GM12878 (cell line): ENCODE measurements at regions not wholly inside any gene's neighbourhood (a gene's known extent, or its start where the extent isn't known, plus 50 kb on each side); places are given as distances from the start of the nearest gene placed in this dataset.

Experiments used
- ATAC-seq: fragments of 200-7000 bp; cut with Tn5 transposase; 3 replicates; pipeline ENCODE4 v1.9.1; 2020; ENCODE audit warnings: mild to moderate bottlenecking, moderate library complexity
- BruUV-seq: library from RNA; stranded (reverse); fragments of 400-500 nt; replicated peaks from 2 replicates; lab custom pipeline; 2021; lab: Mats Ljungman, UMichigan
- CTCF ChIA-PET: fragments of 300-600 bp; sonication (Branson Sonifier 250); formaldehyde crosslinking; extraction: SDS; loops from one replicate; lab custom pipeline; 2021; ENCODE audit warnings: inconsistent platforms; lab: Yijun Ruan, JAX
- POLR2A ChIA-PET: fragments of 350-600 bp; formaldehyde crosslinking; extraction: SDS; loops from one replicate; lab custom pipeline; 2021; ENCODE audit warnings: inconsistent platforms; lab: Charles Lee
- RAD21 ChIA-PET: fragments of 300-600 bp; sonication (Branson Sonifier 250); formaldehyde crosslinking; loops from one replicate; lab custom pipeline; 2023; ENCODE audit warnings: antibody characterized with exemption; ENCODE audit not compliant: unreplicated experiment; lab: Charles Lee
- SMC1A ChIA-PET: fragments of 300-600 bp; sonication (Branson Sonifier 250); formaldehyde crosslinking; loops from one replicate; lab custom pipeline; 2023; ENCODE audit not compliant: unreplicated experiment, uncharacterized antibody; lab: Charles Lee
- DNase-seq: peaks from one replicate; pipeline ENCODE4 v3.0.0-alpha.2; 2011; ENCODE audit warnings: low read depth, low spot score
- FAIRE-seq: peaks from 3 replicates; lab custom pipeline; 2011; peaks lifted over from hg19 to GRCh38; lab: Jason Lieb, UNC
- H2AFZ ChIP-seq: 2 replicates; pipeline ENCODE4 v1.6.0; 2011; ENCODE audit warnings: low read depth, low read length, control low read depth; ENCODE audit not compliant: control insufficient read depth
- H3K27ac ChIP-seq: 2 replicates; pipeline ENCODE4 v1.5.1; 2011; ENCODE audit warnings: control low read depth; ENCODE audit not compliant: control insufficient read depth, insufficient read depth
- H3K27me3 ChIP-seq, 2 experiments: replicated peaks in 1 of 2; 2 replicates each; pipeline versions ENCODE4 v1.6.0 to v1.6.1; 2011; ENCODE audit warnings: low read length in 1 of 2; ENCODE audit not compliant: control insufficient read depth in 2 of 2, insufficient read depth in 2 of 2
- H3K36me3 ChIP-seq, 2 experiments: 2 replicates each; pipeline ENCODE4 v1.5.1; 2011; ENCODE audit warnings: low read length in 1 of 2; ENCODE audit not compliant: control insufficient read depth in 2 of 2, insufficient read depth in 2 of 2
- H3K4me1 ChIP-seq: 2 replicates; pipeline ENCODE4 v1.6.1; 2011; ENCODE audit warnings: mild to moderate bottlenecking, low read length, moderate library complexity, mixed read lengths; ENCODE audit not compliant: control insufficient read depth, insufficient read depth
- H3K4me2 ChIP-seq: 2 replicates; pipeline ENCODE4 v1.6.0; 2011; ENCODE audit warnings: control low read depth; ENCODE audit not compliant: control insufficient read depth, insufficient read depth
- H3K4me3 ChIP-seq: fragments of 200-600 bp; sonication (generic); 2 replicates; pipeline ENCODE4 v1.5.1; 2016
- H3K79me2 ChIP-seq: 2 replicates; pipeline ENCODE4 v1.6.0; 2011; ENCODE audit warnings: low read length; ENCODE audit not compliant: control insufficient read depth, insufficient read depth
- H3K9ac ChIP-seq: 2 replicates; pipeline ENCODE4 v1.8.0; 2011; ENCODE audit warnings: low read length, control low read depth, mixed read lengths; ENCODE audit not compliant: control insufficient read depth, insufficient read depth
- H3K9me3 ChIP-seq: replicated peaks from 3 replicates; pipeline ENCODE4 v1.5.1; 2011; ENCODE audit warnings: mild to moderate bottlenecking, low read length; ENCODE audit not compliant: control insufficient read depth, insufficient read depth
- H4K20me1 ChIP-seq: 2 replicates; pipeline ENCODE4 v1.6.0; 2011; ENCODE audit not compliant: control insufficient read depth, insufficient read depth
- ASH2L ChIP-seq: fragments of 300-600, 200-600 bp; sonication (generic); IDR thresholded peaks from 2 replicates; pipeline ENCODE4 v1.6.1; 2017; ENCODE audit warnings: low read depth, mild to moderate bottlenecking, borderline replicate concordance
- E4F1 ChIP-seq: fragments of 450-650 bp; IDR thresholded peaks from 2 replicates; pipeline ENCODE4 v1.6.1; 2018; ENCODE audit warnings: borderline replicate concordance, mild to moderate bottlenecking; ENCODE audit not compliant: partially characterized antibody
- FOXM1 ChIP-seq: IDR thresholded peaks from 2 replicates; pipeline ENCODE4 v1.6.1; 2012; ENCODE audit warnings: low read depth, mild to moderate bottlenecking, inconsistent platforms, low read length, moderate library complexity
- GABPA ChIP-seq: IDR thresholded peaks from 2 replicates; pipeline ENCODE4 v1.6.1; 2014; ENCODE audit warnings: antibody characterized with exemption, low read depth, mild to moderate bottlenecking, inconsistent platforms
- MAX ChIP-seq: IDR thresholded peaks from 2 replicates; pipeline ENCODE4 v1.6.1; 2012; ENCODE audit warnings: low read depth, low read length, improper control_type of control experiment
- MTA2 ChIP-seq: fragments of 450-650 bp; IDR thresholded peaks from 2 replicates; pipeline ENCODE4 v1.6.1; 2016; ENCODE audit warnings: low read depth, mild to moderate bottlenecking, moderate library complexity
- PAX8 ChIP-seq: fragments of 450-650 bp; IDR thresholded peaks from 2 replicates; pipeline ENCODE4 v1.6.1; 2017; ENCODE audit warnings: mild to moderate bottlenecking, moderate library complexity
- PKNOX1 ChIP-seq: fragments of 450-650 bp; IDR thresholded peaks from 2 replicates; pipeline ENCODE4 v1.6.1; 2016; ENCODE audit warnings: mild to moderate bottlenecking
- POLR2AphosphoS2 ChIP-seq: IDR thresholded peaks from 2 replicates; pipeline ENCODE4 v1.6.1; 2011; ENCODE audit warnings: low read depth, mild to moderate bottlenecking, low read length, improper control_type of control experiment, moderate library complexity
- SIX5 ChIP-seq: IDR thresholded peaks from 2 replicates; pipeline ENCODE4 v1.6.1; 2011; ENCODE audit warnings: mild to moderate bottlenecking, low read depth, low read length, moderate library complexity; ENCODE audit not compliant: severe bottlenecking
- SMAD5 ChIP-seq: IDR thresholded peaks from 2 replicates; pipeline ENCODE4 v1.6.1; 2016; ENCODE audit warnings: antibody characterized with exemption, low read depth
- SMC3 ChIP-seq: IDR thresholded peaks from 2 replicates; pipeline ENCODE4 v1.6.1; 2011; ENCODE audit warnings: low read length, improper control_type of control experiment, borderline replicate concordance
- SREBF2 ChIP-seq: IDR thresholded peaks from 2 replicates; pipeline ENCODE4 v1.6.1; 2012; ENCODE audit warnings: mild to moderate bottlenecking, low read length
- ZZZ3 ChIP-seq: IDR thresholded peaks from 2 replicates; pipeline ENCODE4 v1.6.1; 2011; ENCODE audit warnings: low read depth; ENCODE audit not compliant: control insufficient read depth, insufficient read length
- WGBS: methylation state at CpG from one replicate; pipeline ENCODE4 v1.1.6; 2016; ENCODE audit warnings: low lambda C conversion rate; ENCODE audit not compliant: insufficient replicate concordance, insufficient coverage; ENCODE audit errors: missing lambda C conversion rate; 5-methylcytosine and 5-hydroxymethylcytosine counted together
- in situ Hi-C: fragments of 300-500 bp; cut with MboI; formaldehyde crosslinking; loops from 9 replicates; pipeline ENCODE4 v1.14.3; 2018; ENCODE audit warnings: mixed read lengths
- intact Hi-C: fragments of 100-400 bp; cut with micrococcal nuclease; formaldehyde crosslinking; loops from one replicate; pipeline ENCODE4 v1.14.2; 2022; ENCODE audit not compliant: unreplicated experiment

GRCh38 chr5:12230659-12231058 is 326.4 kb upstream of the CTNND2 start:
- no peak for DNase-seq
- ATAC-seq, result no peak
- 33% methylated on average over 9 of the region's 9 CpGs for WGBS
- Histone ChIP-seq H3K4me3 (no peak overlapping the region), H3K9me3 (no peaks in the 10 kb centered on the region), H3K4me2 (no peak overlapping the region), H3K27ac (no peak overlapping the region), H3K9ac (no peak overlapping the region), H3K4me1 (no peaks in the 10 kb centered on the region), H2AFZ (no peak overlapping the region), H3K36me3 (no peaks in the 10 kb centered on the region), H4K20me1 (no peaks in the 10 kb centered on the region), H3K79me2 (no peaks in the 10 kb centered on the region), H3K27me3 (no peaks in the 10 kb centered on the region)
- BruUV-seq, result no TSS peak
- ChIA-PET CTCF (no interaction called here), SMC1A (interaction anchor here (1.3 to 1.5 kb wide), 2 partner anchors 13 to 26 kb away, joined by 3 read pairs; no protein-coding TSS in a partner anchor), RAD21 (no interaction called here), POLR2A (no interaction called here)
- intact Hi-C loops, result no loop called here
- in situ Hi-C loops, result no loop called here
- no peak for FAIRE-seq
- no peak for TF ChIP-seq POLR2AphosphoS2
- no peak for TF ChIP-seq MTA2
- TF ChIP-seq GABPA, result no peak
- TF ChIP-seq ASH2L, result no peak
- no peak for TF ChIP-seq SMAD5
- no peak for TF ChIP-seq E4F1
- TF ChIP-seq SREBF2, result no peak
- no peak for TF ChIP-seq SMC3
- TF ChIP-seq SIX5, result no peak
- no peak for TF ChIP-seq PKNOX1
- no peak for TF ChIP-seq ZZZ3
- no peak for TF ChIP-seq PAX8
- TF ChIP-seq FOXM1, result no peak
- no peak for TF ChIP-seq MAX
